Parathyroid adenoma (tissue), 2 donors: ENCODE measurements at regions not wholly inside any gene's neighbourhood (a gene's known extent, or its start where the extent isn't known, plus 50 kb on each side); places are given as distances from the start of the nearest gene placed in this dataset.

Source experiments
- H2AFZ ChIP-seq: fragments of 300-600 bp; sonication (generic); one replicate; pipeline ENCODE4 v1.7.0; 2017; ENCODE audit warnings: antibody characterized with exemption, mild to moderate bottlenecking
- H3K27ac ChIP-seq: fragments of 300-600 bp; sonication (generic); one replicate; pipeline ENCODE4 v1.7.0; 2017
- H3K27me3 ChIP-seq: fragments of 300-600 bp; sonication (generic); one replicate; pipeline ENCODE4 v1.7.0; 2017; ENCODE audit warnings: low read length; ENCODE audit not compliant: control insufficient read depth, insufficient read depth
- H3K36me3 ChIP-seq: fragments of 300-600 bp; sonication (generic); one replicate; pipeline ENCODE4 v1.7.0; 2017; ENCODE audit warnings: low read length; ENCODE audit not compliant: control insufficient read depth, insufficient read depth
- H3K4me1 ChIP-seq: fragments of 300-600 bp; sonication (generic); one replicate; pipeline ENCODE4 v1.7.0; 2017; ENCODE audit warnings: control low read depth
- H3K4me2 ChIP-seq: fragments of 300-600 bp; sonication (generic); one replicate; pipeline ENCODE4 v1.7.0; 2017; ENCODE audit warnings: low read length
- H3K4me3 ChIP-seq: fragments of 300-600 bp; sonication (generic); one replicate; pipeline ENCODE4 v1.7.0; 2017; ENCODE audit warnings: low read depth, low read length
- H3K79me2 ChIP-seq: fragments of 300-600 bp; sonication (generic); one replicate; pipeline ENCODE4 v1.7.0; 2017; ENCODE audit warnings: control low read depth
- H3K9ac ChIP-seq: fragments of 300-600 bp; sonication (generic); one replicate; pipeline ENCODE4 v1.7.0; 2017; ENCODE audit warnings: mild to moderate bottlenecking
- H3K9me3 ChIP-seq: fragments of 300-600 bp; sonication (generic); one replicate; pipeline ENCODE4 v1.7.0; 2017; ENCODE audit warnings: low read length; ENCODE audit not compliant: control insufficient read depth
- CTCF ChIP-seq: fragments of 300-600 bp; sonication (generic); IDR thresholded peaks from one replicate; pipeline ENCODE4 v1.7.0; 2017; ENCODE audit warnings: antibody characterized with exemption, mild to moderate bottlenecking
- donor health status: primary hyperparathyroidism.

GRCh38 chr1:38475624-38476005 is 384.0 kb downstream of the RRAGC start:
- no peaks in the 10 kb centered on the region for H3K79me2 ChIP-seq
- H3K27me3 ChIP-seq, result no peaks in the 10 kb centered on the region
- no peak overlapping the region for H3K27ac ChIP-seq
- no peak overlapping the region for H3K4me2 ChIP-seq
- H3K36me3 ChIP-seq, result no peaks in the 10 kb centered on the region
- no peaks in the 10 kb centered on the region for H3K9me3 ChIP-seq
- H3K4me3 ChIP-seq, result no peak overlapping the region
- no peak for TF ChIP-seq CTCF
- no peak overlapping the region for H2AFZ ChIP-seq
- no peak overlapping the region for H3K9ac ChIP-seq
- no peaks in the 10 kb centered on the region for H3K4me1 ChIP-seq

- peak overlapping the region; percentile 10 for H3K4me2 ChIP-seq
- H3K27me3 ChIP-seq, result no peaks in the 10 kb centered on the region
- no peaks in the 10 kb centered on the region for H3K4me1 ChIP-seq
- H3K79me2 ChIP-seq, result no peaks in the 10 kb centered on the region
- no peak overlapping the region for H3K27ac ChIP-seq
- H3K9me3 ChIP-seq, result no peaks in the 10 kb centered on the region
- H3K9ac ChIP-seq, result no peak overlapping the region
- no peak for TF ChIP-seq CTCF
- H3K36me3 ChIP-seq, result no peaks in the 10 kb centered on the region
- H3K4me3 ChIP-seq, result no peak overlapping the region
- H2AFZ ChIP-seq, result no peak overlapping the region
Observed at GRCh38 chr1:38474738-38475623, 384.6 kb downstream of the RRAGC start.

- Histone ChIP-seq H3K79me2 (no peaks in the 10 kb centered on the region), H3K27me3 (no peaks in the 10 kb centered on the region), H3K9me3 (no peaks in the 10 kb centered on the region), H3K4me3 (no peak overlapping the region), H3K9ac (no peak overlapping the region), H3K4me1 (no peaks in the 10 kb centered on the region), H3K36me3 (no peaks in the 10 kb centered on the region), H2AFZ (no peak overlapping the region), H3K27ac (no peak overlapping the region), H3K4me2 (no peak overlapping the region)
- TF ChIP-seq CTCF, result no peak
Observed at GRCh38 chr1:38466487-38466886, 393.1 kb downstream of the RRAGC start.

GRCh38 chr1:38465460-38465859 is 394.1 kb downstream of the RRAGC start:
- Histone ChIP-seq H3K4me3 (no peak overlapping the region), H3K4me1 (no peaks in the 10 kb centered on the region), H3K36me3 (no peaks in the 10 kb centered on the region), H3K9me3 (no peaks in the 10 kb centered on the region), H3K79me2 (no peaks in the 10 kb centered on the region), H3K9ac (no peak overlapping the region), H3K27me3 (no peaks in the 10 kb centered on the region), H2AFZ (no peak overlapping the region), H3K4me2 (no peak overlapping the region), H3K27ac (no peak overlapping the region)
- TF ChIP-seq CTCF, result no peak
